ENCODE measurements at regions not wholly inside any gene's neighbourhood (a gene's known extent, or its start where the extent isn't known, plus 50 kb on each side); places are given as distances from the start of the nearest gene placed in this dataset.
"Not testable (repeated sequence)": the region's sequence is repeated elsewhere in the genome, so short reads cannot be mapped to it uniquely, and the experiment has no call there.

- H3K4me1 Mint-ChIP-seq; ATAC-seq; H3K36me3 Mint-ChIP-seq; DNase-seq; H3K27ac Mint-ChIP-seq; H3K27me3 Mint-ChIP-seq; H3K4me3 Mint-ChIP-seq; H3K9me3 Mint-ChIP-seq (ENCODE audit: low read depth); CTCF ChIA-PET: not testable (repeated sequence)
These were observed 522.5 kb upstream of the COBL start for GRCh38 chr7:51839130-51839529.

- H3K4me3 Mint-ChIP-seq, result no peak overlapping the region
- DNase-seq (no peak), ATAC-seq (no peak)
- no peaks in the 10 kb centered on the region for H3K27me3 Mint-ChIP-seq
- H3K4me1 Mint-ChIP-seq, result no peaks in the 10 kb centered on the region
- CTCF ChIA-PET, result no interaction called here
- H3K27ac Mint-ChIP-seq, result no peak overlapping the region
- peaks cover 9% of the 10 kb centered on the region for H3K9me3 Mint-ChIP-seq (ENCODE audit: low read depth)
- H3K36me3 Mint-ChIP-seq, result no peaks in the 10 kb centered on the region
These were observed 511.0 kb upstream of the COBL start for GRCh38 chr7:51827631-51828030.

DNA sequence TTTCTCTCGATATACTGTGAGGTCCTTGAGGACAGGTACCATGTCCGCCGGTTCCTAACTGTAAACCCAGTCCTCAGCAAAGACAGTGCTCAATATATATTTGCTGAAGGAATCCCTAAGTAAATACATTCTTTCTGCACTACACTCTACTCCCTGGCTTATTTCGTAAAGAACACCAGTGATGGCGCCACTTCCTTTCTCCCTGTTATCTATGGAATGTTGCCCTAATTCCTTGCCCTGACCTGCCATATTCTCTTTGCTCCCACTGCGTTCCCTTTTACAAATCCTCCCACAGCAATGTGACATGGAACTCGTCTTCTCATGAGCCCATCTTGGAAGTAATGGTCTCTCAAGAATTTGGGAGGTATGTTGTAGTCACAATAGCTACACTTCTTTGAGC lies 507.4 kb upstream of the COBL start:
- no peaks in the 10 kb centered on the region for H3K27me3 Mint-ChIP-seq
- CTCF ChIA-PET, result no interaction called here

DNA sequence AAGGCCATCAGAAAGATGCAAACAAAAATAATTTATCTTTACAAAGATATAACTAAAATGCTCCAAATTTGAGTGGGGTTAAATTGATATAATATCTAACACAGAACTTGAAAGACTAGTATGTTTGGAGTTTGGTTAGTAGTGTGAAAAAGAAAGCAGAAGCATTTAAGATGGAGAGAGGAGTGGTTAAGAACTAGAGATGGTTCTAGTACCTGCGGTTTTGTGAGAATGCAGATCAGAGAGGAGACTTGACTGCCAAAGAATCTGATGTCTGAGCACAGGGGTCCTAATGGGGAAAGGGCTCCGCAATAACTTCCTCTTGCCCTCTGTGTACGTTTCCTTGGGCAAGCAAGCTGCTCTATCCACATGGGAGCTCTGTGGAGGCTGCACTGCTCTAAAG lies 506.8 kb upstream of the COBL start:
- Mint-ChIP-seq H3K9me3 (ENCODE audit: low read depth) (peaks cover 7% of the 10 kb centered on the region), H3K4me1 (no peaks in the 10 kb centered on the region), H3K27ac (no peak overlapping the region), H3K27me3 (no peaks in the 10 kb centered on the region), H3K36me3 (no peaks in the 10 kb centered on the region), H3K4me3 (no peak overlapping the region)
- no peak for DNase-seq
- no peak for ATAC-seq
- CTCF ChIA-PET, result no interaction called here

More for the DNA sequence above, 507.4 kb upstream of the COBL start:
- Mint-ChIP-seq H3K36me3 (no peaks in the 10 kb centered on the region), H3K9me3 (ENCODE audit: low read depth) (peaks cover 7% of the 10 kb centered on the region), H3K27ac (no peak overlapping the region), H3K4me1 (no peaks in the 10 kb centered on the region), H3K4me3 (no peak overlapping the region)
- ATAC-seq, result no peak
- DNase-seq, result no peak

- CTCF ChIA-PET, result no interaction called here
- no peak overlapping the region for H3K27ac Mint-ChIP-seq
- H3K36me3 Mint-ChIP-seq, result no peaks in the 10 kb centered on the region
- ATAC-seq (no peak), DNase-seq (no peak)
- H3K4me1 Mint-ChIP-seq, result no peaks in the 10 kb centered on the region
- no peak overlapping the region for H3K4me3 Mint-ChIP-seq
- H3K9me3 Mint-ChIP-seq (ENCODE audit: low read depth), result peaks cover 2% of the 10 kb centered on the region
- H3K27me3 Mint-ChIP-seq, result no peaks in the 10 kb centered on the region
These were observed 501.2 kb upstream of the COBL start for GRCh38 chr7:51817694-51818225.

- CTCF ChIA-PET, ATAC-seq: not testable (repeated sequence)
- peaks cover 18% of the 10 kb centered on the region for H3K9me3 Mint-ChIP-seq (ENCODE audit: low read depth)
These were observed 489.3 kb upstream of the COBL start for GRCh38 chr7:51805783-51806431.

DNA sequence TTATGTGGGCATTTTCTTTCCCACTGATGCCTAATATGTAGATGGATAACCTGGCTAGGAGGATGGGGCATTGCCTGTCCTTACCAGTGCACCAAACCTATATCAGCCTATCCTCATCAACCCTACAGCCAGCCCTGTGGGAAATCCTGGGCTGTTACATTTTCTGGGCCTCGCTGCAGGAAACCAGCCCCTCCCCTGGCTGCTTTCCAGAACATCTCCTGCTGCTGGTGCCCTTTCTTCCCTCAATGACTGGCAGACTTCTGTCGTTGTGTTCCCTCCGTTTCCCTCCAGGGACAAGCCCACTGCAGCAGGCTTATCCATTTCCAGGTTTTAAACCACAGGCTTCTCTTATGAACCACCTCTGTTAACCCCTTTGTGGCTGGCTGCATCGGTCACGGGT lies 486.1 kb upstream of the COBL start:
- Mint-ChIP-seq H3K4me1 (no peaks in the 10 kb centered on the region), H3K27me3 (no peaks in the 10 kb centered on the region)
- ATAC-seq, result no peak

More at GRCh38 chr7:51805783-51806431, 489.3 kb upstream of the COBL start:
- not testable (repeated sequence) for H3K4me3 Mint-ChIP-seq, H3K4me1 Mint-ChIP-seq, H3K27ac Mint-ChIP-seq, H3K36me3 Mint-ChIP-seq, DNase-seq, H3K27me3 Mint-ChIP-seq

GRCh38 chr7:51797371-51797770 lies 480.8 kb upstream of the COBL start:
- no peak overlapping the region for H3K27ac Mint-ChIP-seq
- DNase-seq (no peak), ATAC-seq (no peak)
- no peak overlapping the region for H3K4me3 Mint-ChIP-seq
- H3K4me1 Mint-ChIP-seq, result no peaks in the 10 kb centered on the region
- no peaks in the 10 kb centered on the region for H3K36me3 Mint-ChIP-seq
- no peaks in the 10 kb centered on the region for H3K27me3 Mint-ChIP-seq
- CTCF ChIA-PET, result no interaction called here
- H3K9me3 Mint-ChIP-seq (ENCODE audit: low read depth), result peaks cover 11% of the 10 kb centered on the region

More for the DNA sequence above, 486.1 kb upstream of the COBL start:
- no peaks in the 10 kb centered on the region for H3K36me3 Mint-ChIP-seq
- CTCF ChIA-PET, result no interaction called here
- H3K9me3 Mint-ChIP-seq (ENCODE audit: low read depth), result peaks cover 12% of the 10 kb centered on the region
- no peak for DNase-seq
- H3K27ac Mint-ChIP-seq, result no peak overlapping the region
- no peak overlapping the region for H3K4me3 Mint-ChIP-seq

GRCh38 chr7:51792796-51793195 lies 476.2 kb upstream of the COBL start:
- DNase-seq (no peak), ATAC-seq (no peak)
- Mint-ChIP-seq H3K4me1 (no peaks in the 10 kb centered on the region), H3K9me3 (ENCODE audit: low read depth) (peaks cover 9% of the 10 kb centered on the region), H3K27me3 (no peaks in the 10 kb centered on the region), H3K27ac (no peak overlapping the region), H3K36me3 (no peaks in the 10 kb centered on the region), H3K4me3 (no peak overlapping the region)
- CTCF ChIA-PET, result no interaction called here

DNA sequence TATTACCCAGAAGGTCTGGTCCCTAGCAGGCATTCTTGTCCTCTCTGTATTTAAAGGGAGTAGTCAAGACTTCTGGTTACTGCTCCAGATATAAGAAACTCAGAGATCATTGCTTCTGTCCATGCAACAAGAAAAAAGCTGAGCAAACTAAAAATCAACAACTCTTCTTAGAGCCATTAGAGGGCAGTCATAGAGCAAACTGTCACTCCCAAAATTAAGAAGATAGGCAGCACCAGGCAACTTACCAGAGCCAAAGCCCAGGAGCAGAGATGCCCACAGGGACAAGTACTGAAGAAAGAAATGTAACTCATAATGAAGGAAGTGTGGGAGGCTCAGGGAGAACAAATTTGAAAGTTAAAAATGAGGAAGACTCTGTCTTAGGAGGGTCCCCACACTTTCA lies 472.9 kb upstream of the COBL start:
- H3K27ac Mint-ChIP-seq, result no peak overlapping the region
- peaks cover 6% of the 10 kb centered on the region for H3K9me3 Mint-ChIP-seq (ENCODE audit: low read depth)

GRCh38 chr7:51786284-51786683 lies 469.7 kb upstream of the COBL start:
- CTCF ChIA-PET, result no interaction called here
- no peak for ATAC-seq
- Mint-ChIP-seq H3K27me3 (no peaks in the 10 kb centered on the region), H3K4me1 (no peaks in the 10 kb centered on the region), H3K36me3 (no peaks in the 10 kb centered on the region), H3K27ac (no peak overlapping the region), H3K4me3 (no peak overlapping the region), H3K9me3 (ENCODE audit: low read depth) (peaks cover 3% of the 10 kb centered on the region)
- no peak for DNase-seq

More for the DNA sequence above, 472.9 kb upstream of the COBL start:
- DNase-seq (no peak), ATAC-seq (no peak)
- CTCF ChIA-PET, result no interaction called here
- H3K4me1 Mint-ChIP-seq, result no peaks in the 10 kb centered on the region
- H3K36me3 Mint-ChIP-seq, result no peaks in the 10 kb centered on the region
- H3K27me3 Mint-ChIP-seq, result no peaks in the 10 kb centered on the region
- H3K4me3 Mint-ChIP-seq, result no peak overlapping the region

DNA sequence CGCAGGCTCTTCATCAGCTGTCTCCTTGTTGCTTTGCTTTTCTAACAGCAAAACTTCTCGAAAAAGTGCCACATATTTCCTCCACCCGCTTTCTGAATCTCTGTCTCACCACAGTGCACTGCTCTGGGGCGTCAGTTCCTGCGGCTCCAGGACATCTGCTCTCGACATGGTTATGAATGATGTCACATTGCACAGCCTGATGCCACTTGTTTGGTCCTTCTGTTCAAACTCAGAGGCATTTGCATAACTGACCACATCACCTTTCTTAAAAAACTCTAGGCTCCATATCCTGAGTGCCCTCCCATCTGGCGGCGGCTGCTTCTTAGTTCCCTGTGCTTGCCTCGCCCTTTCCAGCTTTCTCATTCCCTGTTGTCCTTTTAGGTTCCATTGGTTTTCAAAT lies 469.3 kb upstream of the COBL start:
- peaks cover 5% of the 10 kb centered on the region for H3K9me3 Mint-ChIP-seq (ENCODE audit: low read depth)
- ATAC-seq, result no peak
- no peak for DNase-seq
- no peaks in the 10 kb centered on the region for H3K27me3 Mint-ChIP-seq
- H3K36me3 Mint-ChIP-seq, result no peaks in the 10 kb centered on the region
- no peaks in the 10 kb centered on the region for H3K4me1 Mint-ChIP-seq
- CTCF ChIA-PET, result no interaction called here
- no peak overlapping the region for H3K4me3 Mint-ChIP-seq
- H3K27ac Mint-ChIP-seq, result no peak overlapping the region

DNA sequence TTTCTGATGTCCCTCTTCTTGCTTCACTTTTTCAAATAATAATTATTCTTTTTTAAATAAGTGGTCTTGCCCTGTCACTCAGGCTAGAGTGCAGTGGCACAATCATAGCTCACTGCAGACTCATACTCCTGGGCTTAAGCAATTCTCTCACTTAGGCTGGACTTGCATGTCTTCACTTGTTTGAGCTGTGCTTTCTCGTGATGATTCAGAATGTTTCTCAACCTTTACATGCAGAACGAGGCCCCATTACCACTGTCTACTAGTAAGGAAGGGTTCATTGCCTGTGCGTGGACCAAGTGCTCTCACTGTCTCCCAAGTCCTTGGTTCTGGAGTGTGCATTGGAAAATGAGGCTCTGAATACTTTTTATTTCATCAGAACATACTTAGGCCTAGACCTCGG lies 468.6 kb upstream of the COBL start:
- Mint-ChIP-seq H3K27me3 (no peaks in the 10 kb centered on the region), H3K36me3 (no peaks in the 10 kb centered on the region), H3K9me3 (ENCODE audit: low read depth) (peaks cover 5% of the 10 kb centered on the region), H3K4me3 (no peak overlapping the region), H3K27ac (no peak overlapping the region), H3K4me1 (no peaks in the 10 kb centered on the region)
- ATAC-seq, result no peak
- no peak for DNase-seq
- CTCF ChIA-PET, result no interaction called here

DNA sequence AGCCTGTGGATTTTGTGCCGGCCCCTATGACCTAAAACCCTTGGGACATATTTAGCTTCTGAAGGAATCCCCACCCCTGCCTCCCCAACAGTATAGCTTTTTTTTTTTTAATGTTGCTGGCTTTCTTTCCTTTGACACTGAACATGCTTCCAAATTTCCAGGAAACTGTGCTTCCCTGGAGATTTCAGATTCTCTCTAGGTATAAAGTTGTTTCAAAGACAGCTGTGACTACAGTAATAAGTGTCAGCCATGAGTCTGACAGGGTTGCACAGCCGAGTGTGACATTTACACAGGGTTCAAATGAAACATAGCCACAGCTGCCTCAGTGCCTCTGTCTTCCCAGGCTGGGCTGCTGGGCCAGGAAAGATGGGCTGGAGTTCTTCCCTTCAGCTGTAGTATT lies 466.6 kb upstream of the COBL start:
- ATAC-seq (no peak), DNase-seq (no peak)
- H3K36me3 Mint-ChIP-seq, result no peaks in the 10 kb centered on the region
- H3K27ac Mint-ChIP-seq, result no peak overlapping the region
- CTCF ChIA-PET, result no interaction called here
- peaks cover 9% of the 10 kb centered on the region for H3K9me3 Mint-ChIP-seq (ENCODE audit: low read depth)
- H3K27me3 Mint-ChIP-seq, result no peaks in the 10 kb centered on the region
- no peaks in the 10 kb centered on the region for H3K4me1 Mint-ChIP-seq
- H3K4me3 Mint-ChIP-seq, result no peak overlapping the region

GRCh38 chr7:51778121-51778520 lies 461.5 kb upstream of the COBL start:
- no peaks in the 10 kb centered on the region for H3K4me1 Mint-ChIP-seq
- peaks cover 9% of the 10 kb centered on the region for H3K9me3 Mint-ChIP-seq (ENCODE audit: low read depth)
- no peak for ATAC-seq
- no peak overlapping the region for H3K27ac Mint-ChIP-seq
- CTCF ChIA-PET, result no interaction called here
- no peak overlapping the region for H3K4me3 Mint-ChIP-seq
- H3K27me3 Mint-ChIP-seq, result no peaks in the 10 kb centered on the region
- no peaks in the 10 kb centered on the region for H3K36me3 Mint-ChIP-seq
- DNase-seq, result no peak

All from activated CD8-positive, alpha-beta memory T cell treated with anti-CD3 and anti-CD28 coated beads, Interleukin-2, amount 10 ng/mL, durations not matched to agents 7 days and 5 days (primary cell).